GM06990 (cell line): ENCODE measurements at regions not wholly inside any gene's neighbourhood (a gene's known extent, or its start where the extent isn't known, plus 50 kb on each side); places are given as distances from the start of the nearest gene placed in this dataset.

Experiments
- DNase-seq: peaks from one replicate; pipeline ENCODE4 v3.0.0-alpha.2; 2011; ENCODE audit not compliant: insufficient read length; ENCODE audit errors: extremely low read depth
- H3K27me3 ChIP-seq: replicated peaks from 2 replicates; pipeline ENCODE4 v1.6.0; 2011; ENCODE audit warnings: low read length; ENCODE audit not compliant: control insufficient read depth, insufficient read depth
- H3K36me3 ChIP-seq: 2 replicates; pipeline ENCODE4 v1.5.1; 2011; ENCODE audit warnings: low read length; ENCODE audit not compliant: control insufficient read depth, insufficient read depth
- H3K4me3 ChIP-seq: replicated peaks from 2 replicates; pipeline ENCODE4 v1.5.1; 2011; ENCODE audit warnings: low read depth, mild to moderate bottlenecking, control low read depth, low read length
- TF ChIP-seq, protein P1 (sequence below): IDR thresholded peaks from 2 replicates; pipeline ENCODE4 v1.5.1; 2011; ENCODE audit warnings: low read length, control low read depth, mild to moderate bottlenecking, inconsistent platforms; ENCODE audit not compliant: insufficient read depth, poor library complexity, severe bottlenecking

DNA sequence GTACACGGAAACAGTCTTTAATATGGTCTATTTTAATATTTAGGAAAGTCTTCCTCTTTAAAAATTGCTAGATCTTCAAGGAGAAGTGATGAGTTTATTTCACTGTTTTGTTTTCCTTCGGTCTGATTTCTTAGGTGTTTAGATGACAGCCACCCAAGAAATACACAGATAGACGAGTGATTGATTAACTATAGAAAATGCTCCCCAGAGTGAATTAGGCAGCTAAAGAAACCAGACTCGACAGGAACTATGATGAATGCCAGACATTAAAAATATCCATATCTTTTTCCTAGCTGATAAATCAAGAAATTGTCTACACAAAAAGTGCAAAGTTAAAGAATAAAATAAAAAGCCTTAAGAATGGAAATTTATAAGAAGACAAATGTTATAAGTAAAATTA lies 888.7 kb upstream of the CNTNAP5 start:
- no peak overlapping the region for H3K4me3 ChIP-seq
- DNase-seq, result no peak
- H3K36me3 ChIP-seq, result no peaks in the 10 kb centered on the region
- H3K27me3 ChIP-seq, result no peaks in the 10 kb centered on the region
- TF ChIP-seq, protein P1, sequence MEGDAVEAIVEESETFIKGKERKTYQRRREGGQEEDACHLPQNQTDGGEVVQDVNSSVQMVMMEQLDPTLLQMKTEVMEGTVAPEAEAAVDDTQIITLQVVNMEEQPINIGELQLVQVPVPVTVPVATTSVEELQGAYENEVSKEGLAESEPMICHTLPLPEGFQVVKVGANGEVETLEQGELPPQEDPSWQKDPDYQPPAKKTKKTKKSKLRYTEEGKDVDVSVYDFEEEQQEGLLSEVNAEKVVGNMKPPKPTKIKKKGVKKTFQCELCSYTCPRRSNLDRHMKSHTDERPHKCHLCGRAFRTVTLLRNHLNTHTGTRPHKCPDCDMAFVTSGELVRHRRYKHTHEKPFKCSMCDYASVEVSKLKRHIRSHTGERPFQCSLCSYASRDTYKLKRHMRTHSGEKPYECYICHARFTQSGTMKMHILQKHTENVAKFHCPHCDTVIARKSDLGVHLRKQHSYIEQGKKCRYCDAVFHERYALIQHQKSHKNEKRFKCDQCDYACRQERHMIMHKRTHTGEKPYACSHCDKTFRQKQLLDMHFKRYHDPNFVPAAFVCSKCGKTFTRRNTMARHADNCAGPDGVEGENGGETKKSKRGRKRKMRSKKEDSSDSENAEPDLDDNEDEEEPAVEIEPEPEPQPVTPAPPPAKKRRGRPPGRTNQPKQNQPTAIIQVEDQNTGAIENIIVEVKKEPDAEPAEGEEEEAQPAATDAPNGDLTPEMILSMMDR, result no peak

DNA sequence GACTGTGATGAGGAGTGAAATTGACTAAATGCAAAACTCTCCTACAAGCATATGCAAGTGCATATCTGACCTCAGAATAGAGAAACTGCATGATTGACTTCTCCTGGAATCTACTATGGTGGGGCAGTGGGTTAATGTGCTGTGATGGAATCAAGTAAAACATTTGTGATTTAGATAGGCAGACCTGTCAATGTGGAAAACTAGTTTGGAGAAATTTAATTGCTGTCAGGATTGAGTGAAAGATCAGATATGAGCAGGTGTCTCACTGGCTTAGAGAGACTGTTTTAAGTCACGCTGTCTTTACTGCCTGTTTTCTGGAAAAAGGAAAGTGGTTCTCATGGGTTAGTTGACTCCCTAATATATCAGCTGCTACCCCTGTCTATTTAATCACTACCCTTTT lies 881.0 kb upstream of the CNTNAP5 start:
- no peaks in the 10 kb centered on the region for H3K36me3 ChIP-seq
- no peak for DNase-seq
- H3K27me3 ChIP-seq, result no peaks in the 10 kb centered on the region
- H3K4me3 ChIP-seq, result no peak overlapping the region
- TF ChIP-seq, protein P1, result no peak

DNA sequence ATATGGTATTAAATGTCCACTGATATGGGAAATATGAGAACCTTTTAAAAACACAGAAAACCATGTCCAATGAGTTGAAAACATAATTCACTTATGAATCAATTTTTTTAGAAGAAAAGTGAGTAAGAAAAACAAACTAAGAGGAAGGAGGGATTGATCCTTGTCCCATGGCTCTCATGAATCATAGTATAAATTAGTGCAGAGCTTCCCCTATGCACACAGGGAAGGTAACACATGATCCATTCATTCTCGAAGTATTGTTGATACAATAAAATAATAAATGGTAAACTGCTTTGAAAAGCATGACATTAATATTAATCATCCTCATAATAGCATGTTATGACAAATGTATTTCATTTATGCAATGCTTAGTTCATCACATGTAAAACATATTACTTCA lies 872.0 kb upstream of the CNTNAP5 start:
- no peak for DNase-seq
- H3K27me3 ChIP-seq, result no peaks in the 10 kb centered on the region
- H3K36me3 ChIP-seq, result no peaks in the 10 kb centered on the region
- TF ChIP-seq, protein P1, result no peak
- no peak overlapping the region for H3K4me3 ChIP-seq

DNA sequence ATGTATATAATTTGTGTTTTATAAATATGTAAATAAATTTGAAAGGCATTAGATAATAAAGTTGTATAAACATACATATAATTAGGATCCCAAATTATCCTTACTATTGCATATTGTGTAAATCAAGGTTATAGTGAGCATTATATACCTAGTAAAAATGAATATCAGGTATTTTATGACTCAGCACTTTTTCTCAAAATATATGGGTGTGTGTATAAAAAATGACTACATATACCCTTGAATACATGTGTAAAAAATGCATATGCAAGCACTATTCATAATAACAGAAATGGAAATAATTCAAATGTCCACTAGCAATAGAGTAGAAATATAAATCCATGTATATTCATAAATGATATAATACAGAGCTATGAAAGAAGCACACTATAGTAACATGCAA lies 870.9 kb upstream of the CNTNAP5 start:
- H3K4me3 ChIP-seq, result no peak overlapping the region
- H3K36me3 ChIP-seq, result no peaks in the 10 kb centered on the region
- no peak for DNase-seq
- H3K27me3 ChIP-seq, result no peaks in the 10 kb centered on the region
- TF ChIP-seq, protein P1, result no peak

DNA sequence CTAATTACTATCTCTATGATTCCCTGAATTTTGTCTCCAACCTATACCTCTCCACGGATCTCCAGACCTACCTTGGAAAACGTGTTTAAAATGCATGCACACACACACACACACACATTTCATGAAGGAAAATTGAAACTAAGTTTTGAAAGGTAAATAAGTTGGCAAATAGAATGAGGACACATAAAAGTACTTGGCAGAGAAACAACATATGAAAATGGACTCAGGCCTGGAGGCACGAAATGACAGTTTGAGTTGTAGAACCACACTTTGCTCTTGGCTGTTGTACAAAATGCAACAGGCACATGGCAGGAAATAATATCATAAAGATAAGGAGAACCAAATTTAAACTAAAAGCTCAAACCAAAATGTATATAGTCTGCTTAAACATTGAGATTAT lies 868.1 kb upstream of the CNTNAP5 start:
- TF ChIP-seq, protein P1, result no peak
- H3K36me3 ChIP-seq, result no peaks in the 10 kb centered on the region
- no peaks in the 10 kb centered on the region for H3K27me3 ChIP-seq
- H3K4me3 ChIP-seq, result no peak overlapping the region
- no peak for DNase-seq

DNA sequence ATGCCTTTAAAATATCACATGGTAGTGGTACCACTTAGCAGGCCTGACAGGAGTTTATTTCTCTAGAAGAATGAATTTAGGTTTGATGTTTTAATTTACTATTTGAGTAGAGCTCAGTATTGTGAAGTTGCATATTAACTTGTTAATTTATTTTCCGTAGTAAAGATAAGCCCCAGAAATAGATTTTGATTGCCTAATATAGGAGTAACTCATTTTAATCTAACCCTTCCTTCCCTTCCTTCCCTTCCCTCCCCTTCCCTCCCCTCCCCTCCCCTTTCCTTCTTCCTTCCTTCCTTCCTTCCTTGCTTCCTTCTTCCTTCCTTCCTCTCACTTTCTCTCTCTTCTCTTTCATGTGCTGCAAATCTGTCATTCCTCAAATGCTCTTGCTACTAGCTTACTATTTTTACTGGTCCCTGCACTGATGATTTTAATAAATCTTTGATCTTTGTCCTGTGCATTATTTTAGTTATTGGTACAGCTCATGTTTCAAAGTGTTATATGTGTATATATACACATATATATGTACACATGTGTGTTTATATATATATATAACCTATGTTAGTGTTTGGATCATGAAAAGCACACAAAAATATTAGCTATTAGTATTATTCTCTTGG lies 862.6 kb upstream of the CNTNAP5 start:
- no peaks in the 10 kb centered on the region for H3K27me3 ChIP-seq
- no peak overlapping the region for H3K4me3 ChIP-seq
- TF ChIP-seq, protein P1, result no peak
- DNase-seq, result no peak
- no peaks in the 10 kb centered on the region for H3K36me3 ChIP-seq
